22Rv1 (cell line): ENCODE measurements at regions not wholly inside any gene's neighbourhood (a gene's known extent, or its start where the extent isn't known, plus 50 kb on each side); places are given as distances from the start of the nearest gene placed in this dataset.

Source experiments
- CTCF ChIP-seq: fragments of 450-650 bp; IDR thresholded peaks from 2 replicates; pipeline ENCODE4 v1.5.1; 2017; ENCODE audit warnings: mild to moderate bottlenecking
- ZFX ChIP-seq: fragments of 450-650 bp; IDR thresholded peaks from 2 replicates; pipeline ENCODE4 v1.6.1; 2017; ENCODE audit warnings: antibody characterized with exemption, borderline replicate concordance

- TF ChIP-seq CTCF (no peak), ZFX (no peak)
Measured at GRCh38 chr9:89657295-89657694, 52.5 kb downstream of the GADD45G start.
